PC-9 (cell line): ENCODE measurements at regions not wholly inside any gene's neighbourhood (a gene's known extent, or its start where the extent isn't known, plus 50 kb on each side); places are given as distances from the start of the nearest gene placed in this dataset.
A peak's percentile ranks its signal among the peaks of the same experiment; 100 is the strongest.

Source experiments
- BruUV-seq: library from RNA; stranded (reverse); fragments of 400-500 nt; replicated peaks from 2 replicates; lab custom pipeline; 2021; lab: Mats Ljungman, UMichigan
- CTCF ChIA-PET: fragments of 300-600 bp; sonication (Branson Sonifier 250); formaldehyde crosslinking; loops from one replicate; lab custom pipeline; 2022; ENCODE audit warnings: antibody characterized with exemption; lab: Charles Lee
- POLR2A ChIA-PET: fragments of 300-600 bp; sonication (Branson Sonifier 250); formaldehyde crosslinking; loops from one replicate; lab custom pipeline; 2022; ENCODE audit warnings: antibody characterized with exemption; ENCODE audit not compliant: unreplicated experiment; lab: Charles Lee
- DNase-seq, 2 experiments: peaks; one replicate each; pipeline versions ENCODE4 v3.0.0 to v3.0.0-alpha.2; 2015 to 2022; ENCODE audit warnings: mixed read lengths in 1 of 2
- H2AFZ ChIP-seq: fragments of 200-600 bp; sonication (generic); 2 replicates; pipeline ENCODE4 v1.8.1; 2017; ENCODE audit warnings: antibody characterized with exemption
- H3F3A ChIP-seq: fragments of 200-600 bp; sonication (generic); 2 replicates; pipeline ENCODE4 v1.8.1; 2017; ENCODE audit warnings: antibody characterized with exemption, mild to moderate bottlenecking, low read depth; ENCODE audit not compliant: insufficient read depth
- H3K27ac ChIP-seq: fragments of 200-600 bp; sonication (generic); 2 replicates; pipeline ENCODE4 v1.6.1; 2016; ENCODE audit warnings: mixed run types
- H3K27me3 ChIP-seq: fragments of 200-600 bp; sonication (generic); 2 replicates; pipeline ENCODE4 v1.6.1; 2016; ENCODE audit warnings: low read depth, mixed run types; ENCODE audit not compliant: insufficient read depth
- H3K36me3 ChIP-seq: fragments of 200-600 bp; sonication (generic); 2 replicates; pipeline ENCODE4 v1.6.1; 2016; ENCODE audit warnings: low read depth, mixed run types
- H3K4me1 ChIP-seq: fragments of 200-600 bp; sonication (generic); replicated peaks from 2 replicates; pipeline ENCODE4 v1.6.1; 2016; ENCODE audit warnings: mixed run types; ENCODE audit not compliant: insufficient read depth
- H3K4me2 ChIP-seq: fragments of 200-600 bp; sonication (generic); 2 replicates; pipeline ENCODE4 v1.6.1; 2017; ENCODE audit warnings: mixed run types
- H3K4me3 ChIP-seq: fragments of 200-600 bp; sonication (generic); 2 replicates; pipeline ENCODE4 v1.6.1; 2016; ENCODE audit warnings: mixed run types
- H3K79me2 ChIP-seq: fragments of 200-600 bp; sonication (generic); 2 replicates; pipeline ENCODE4 v1.6.1; 2017; ENCODE audit warnings: low read depth, mixed run types
- H3K9me2 ChIP-seq: fragments of 200-600 bp; sonication (generic); 2 replicates; pipeline ENCODE4 v1.8.1; 2017; ENCODE audit warnings: mild to moderate bottlenecking; ENCODE audit not compliant: insufficient read depth
- H3K9me3 ChIP-seq: fragments of 200-600 bp; sonication (generic); 2 replicates; pipeline ENCODE4 v1.8.1; 2016; ENCODE audit warnings: low read depth; ENCODE audit not compliant: insufficient read depth
- H4K20me1 ChIP-seq: fragments of 200-600 bp; sonication (generic); 2 replicates; pipeline ENCODE4 v1.8.1; 2017; ENCODE audit not compliant: insufficient read depth
- CTCF ChIP-seq: fragments of 200-600 bp; sonication (generic); conservative IDR thresholded peaks from 2 replicates; pipeline ENCODE4 v1.6.1; 2017; ENCODE audit warnings: mixed run types, antibody characterized with exemption, mild to moderate bottlenecking, moderate library complexity
- EZH2 ChIP-seq: fragments of 200-600 bp; sonication (generic); IDR thresholded peaks from 2 replicates; pipeline ENCODE4 v1.8.0; 2017; ENCODE audit warnings: antibody characterized with exemption, low read depth
- intact Hi-C: fragments of 100-400 bp; cut with micrococcal nuclease; formaldehyde crosslinking; loops from one replicate; pipeline ENCODE4 v1.10.0; 2022; ENCODE audit not compliant: unreplicated experiment

DNA sequence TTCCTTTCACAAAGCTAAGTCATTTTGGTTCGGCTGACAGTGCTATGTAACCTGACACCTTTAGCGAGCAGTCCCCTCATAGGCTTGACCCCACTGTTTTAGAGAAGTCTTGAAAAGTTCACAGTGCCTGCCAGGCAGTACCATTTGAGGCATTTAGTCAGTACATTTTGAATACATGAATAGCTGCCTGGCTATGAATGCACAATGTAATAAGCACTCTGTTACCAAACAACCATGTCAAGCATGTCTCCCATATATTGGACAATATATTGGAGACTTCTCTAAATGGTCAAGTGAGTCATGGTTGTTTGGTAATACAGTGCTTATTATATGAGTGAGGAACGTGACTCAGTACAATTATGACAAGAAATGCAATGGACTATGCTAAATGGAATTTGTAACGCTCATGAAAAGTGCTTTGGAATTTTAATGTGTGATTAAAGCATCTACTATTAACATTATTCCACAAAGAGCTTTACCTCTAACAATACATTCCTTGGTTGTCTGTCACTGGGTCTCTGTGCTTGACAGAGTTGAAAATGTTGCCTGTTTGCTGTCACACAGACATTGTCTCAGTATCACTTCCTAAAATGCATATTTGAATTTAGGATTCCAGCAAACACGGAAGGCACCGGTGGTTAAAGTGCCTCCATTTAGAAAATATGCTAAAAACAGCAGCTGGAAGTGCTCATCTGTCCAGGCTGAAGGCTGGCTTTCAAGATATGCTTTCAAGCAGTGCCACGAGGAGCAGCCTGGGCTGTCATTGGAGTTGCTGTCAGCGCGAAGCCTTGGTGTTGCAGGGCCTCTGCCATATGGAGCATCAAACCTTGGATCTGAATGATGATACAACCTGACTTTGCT lies 458.6 kb downstream of the FBXO15 start:
- H3K4me2 ChIP-seq: no peak overlapping the region
- BruUV-seq: no TSS peak

DNA sequence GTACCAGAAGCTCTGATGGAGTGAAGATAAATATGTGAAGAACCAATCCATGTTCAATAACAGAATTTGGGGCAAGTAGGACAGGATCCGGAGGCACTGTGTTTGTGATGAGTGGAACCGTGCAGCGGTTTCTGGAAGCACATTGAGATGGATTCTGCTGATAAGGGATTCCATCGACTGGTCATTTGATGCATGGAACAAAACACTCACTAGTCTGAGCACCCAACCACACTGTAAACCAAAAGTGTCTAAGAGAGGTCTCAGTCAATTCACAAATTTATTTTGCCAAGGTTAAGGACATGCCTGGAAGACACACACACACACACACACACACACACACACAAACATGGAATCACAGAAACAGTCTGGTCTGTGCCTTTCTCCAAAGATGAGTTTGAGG lies 459.5 kb downstream of the FBXO15 start:
- no peak overlapping the region for H3K4me3 ChIP-seq
- H3K4me1 ChIP-seq: peaks cover 21% of the 10 kb centered on the region
- no peaks in the 10 kb centered on the region for H3K27me3 ChIP-seq
- DNase-seq: no peak
- no peaks in the 10 kb centered on the region for H4K20me1 ChIP-seq
- ChIA-PET CTCF (no interaction called here), POLR2A (no interaction called here)
- no peaks in the 10 kb centered on the region; the same call in 1 of the 2 replicates for H3F3A ChIP-seq
- intact Hi-C loops: loop anchor here (10.0 kb wide), 1 partner anchor 157 kb away; no protein-coding TSS in a partner anchor
- TF ChIP-seq EZH2 (no peak), CTCF (no peak)
- no peaks in the 10 kb centered on the region for H3K9me2 ChIP-seq
- H3K9me3 ChIP-seq: no peaks in the 10 kb centered on the region; the same call in 1 of the 2 replicates
- no peak overlapping the region for H2AFZ ChIP-seq
- no peaks in the 10 kb centered on the region for H3K79me2 ChIP-seq
- H3K4me2 ChIP-seq: no peak overlapping the region
- no peaks in the 10 kb centered on the region for H3K36me3 ChIP-seq
- H3K27ac ChIP-seq: no peak overlapping the region
- BruUV-seq: no TSS peak

More for the DNA sequence above, 458.6 kb downstream of the FBXO15 start:
- Histone ChIP-seq H3K9me3 (no peaks in the 10 kb centered on the region; the same call in 1 of the 2 replicates), H3K27ac (no peak overlapping the region), H3F3A (no peaks in the 10 kb centered on the region; the same call in 1 of the 2 replicates), H3K79me2 (no peaks in the 10 kb centered on the region), H2AFZ (no peak overlapping the region), H3K36me3 (no peaks in the 10 kb centered on the region), H3K27me3 (no peaks in the 10 kb centered on the region), H4K20me1 (no peaks in the 10 kb centered on the region), H3K4me1 (peaks cover 12% of the 10 kb centered on the region), H3K4me3 (no peak overlapping the region), H3K9me2 (no peaks in the 10 kb centered on the region)
- intact Hi-C loops: loop anchor here (10.0 kb wide), 1 partner anchor 156 kb away; no protein-coding TSS in a partner anchor
- ChIA-PET CTCF (no interaction called here), POLR2A (no interaction called here)
- peak in 1 of 2 experiments; percentile 72 for DNase-seq
- no peak for TF ChIP-seq CTCF
- TF ChIP-seq EZH2: no peak

GRCh38 chr18:73684647-73685046 lies 463.0 kb downstream of the FBXO15 start:
- ChIA-PET CTCF (no interaction called here), POLR2A (no interaction called here)
- Histone ChIP-seq H3K27ac (peak overlapping the region; percentile 28; the same call in 1 of the 2 replicates), H3K4me2 (peak overlapping the region; percentile 51), H3K4me3 (peak overlapping the region; percentile 21; the same call in 1 of the 2 replicates), H3K9me3 (peaks cover 6% of the 10 kb centered on the region; the same call in 1 of the 2 replicates), H3F3A (no peaks in the 10 kb centered on the region; the same call in 1 of the 2 replicates), H3K4me1 (peaks cover 21% of the 10 kb centered on the region), H2AFZ (peak overlapping the region; percentile 17; the same call in 1 of the 2 replicates), H3K9me2 (no peaks in the 10 kb centered on the region), H3K27me3 (no peaks in the 10 kb centered on the region), H3K79me2 (no peaks in the 10 kb centered on the region), H3K36me3 (no peaks in the 10 kb centered on the region), H4K20me1 (no peaks in the 10 kb centered on the region)
- intact Hi-C loops: loop anchor here (10.0 kb wide), 1 partner anchor 160 kb away; no protein-coding TSS in a partner anchor
- no peak for TF ChIP-seq CTCF
- no peak for TF ChIP-seq EZH2
- BruUV-seq: no TSS peak
- peak in 1 of 2 experiments; percentile 60 for DNase-seq
